B cell (primary cell): ENCODE measurements at regions not wholly inside any gene's neighbourhood (a gene's known extent, or its start where the extent isn't known, plus 50 kb on each side); places are given as distances from the start of the nearest gene placed in this dataset.

ENCODE experiments used
- ATAC-seq: fragments of 200-7000 bp; cut with Tn5 transposase; one replicate; pipeline ENCODE4 v1.10.0; 2021; ENCODE audit warnings: low read depth, mild to moderate bottlenecking, moderate number of reproducible peaks, moderate library complexity
- CTCF ChIA-PET: fragments of 350-600 bp; sonication (Branson Sonifier 250); formaldehyde crosslinking; loops from one replicate; lab custom pipeline; 2021; ENCODE audit warnings: antibody characterized with exemption, inconsistent platforms; lab: Charles Lee
- POLR2A ChIA-PET: fragments of 350-600 bp; sonication (Branson Sonifier 250); formaldehyde crosslinking; loops from one replicate; lab custom pipeline; 2021; ENCODE audit warnings: antibody characterized with exemption; lab: Charles Lee
- DNase-seq: peaks from one replicate; pipeline ENCODE4 v3.0.0; 2013
- H2AFZ ChIP-seq: 2 replicates; pipeline ENCODE4 v1.6.1; 2012; ENCODE audit warnings: mild to moderate bottlenecking, low read depth, low read length; ENCODE audit not compliant: insufficient read depth, poor library complexity, severe bottlenecking
- H3K27ac ChIP-seq, 2 donors: 1 replicate in 1 of 2; 2 replicates in 1 of 2; pipeline ENCODE4 v1.5.1; 2012 to 2013; ENCODE audit warnings: low read length in 2 of 2, mild to moderate bottlenecking in 2 of 2, moderate library complexity in 1 of 2
- H3K27me3 ChIP-seq, 4 experiments: fragments of 200-600 bp in 1 of 4; sonication (generic) in 1 of 4; replicated peaks in 1 of 4; 1 replicate in 2 of 4; 2 replicates in 2 of 4; pipeline versions ENCODE4 v1.6.1 to v1.7.0; 2013 to 2016; ENCODE audit warnings: low read length in 3 of 4, mild to moderate bottlenecking in 2 of 4, mixed read lengths in 1 of 4, moderate library complexity in 1 of 4; ENCODE audit not compliant: insufficient read depth in 4 of 4, control insufficient read depth in 3 of 4; ENCODE audit errors: control extremely low read depth in 1 of 4
- H3K36me3 ChIP-seq, 2 experiments: replicated peaks in 1 of 2; 1 replicate in 1 of 2; 2 replicates in 1 of 2; pipeline versions ENCODE4 v1.6.1 to v1.7.1; 2013; ENCODE audit warnings: low read length in 1 of 2; ENCODE audit not compliant: insufficient read depth in 2 of 2, control insufficient read depth in 1 of 2; ENCODE audit errors: control extremely low read depth in 1 of 2, extremely low read depth in 1 of 2
- H3K4me1 ChIP-seq, 2 donors: fragments of 200-600 bp in 1 of 2; sonication (generic) in 1 of 2; 1 replicate in 1 of 2; 2 replicates in 1 of 2; pipeline versions ENCODE4 v1.5.1 to v1.6.1; 2013 to 2017; ENCODE audit warnings: low read length in 2 of 2; ENCODE audit not compliant: control insufficient read depth in 2 of 2, insufficient read depth in 2 of 2
- H3K4me2 ChIP-seq: replicated peaks from 2 replicates; pipeline ENCODE3; 2012; ENCODE audit warnings: mild to moderate bottlenecking, low read depth, low read length; ENCODE audit not compliant: poor library complexity, severe bottlenecking
- H3K4me3 ChIP-seq, 5 experiments: fragments of 200-600 bp in 1 of 5; sonication (generic) in 1 of 5; 1 replicate in 3 of 5; 2 replicates in 2 of 5; pipeline versions ENCODE4 v1.5.1 to v1.7.0; 2011 to 2016; ENCODE audit warnings: low read length in 4 of 5, mild to moderate bottlenecking in 4 of 5, low read depth in 2 of 5, control low read depth in 1 of 5, moderate library complexity in 1 of 5; ENCODE audit not compliant: insufficient read depth in 1 of 5; ENCODE audit errors: control extremely low read depth in 1 of 5, extremely low read depth in 1 of 5
- H3K79me2 ChIP-seq: fragments of 200-600 bp; sonication (generic); one replicate; pipeline ENCODE4 v1.6.0; 2016; ENCODE audit warnings: low read length; ENCODE audit not compliant: control insufficient read depth, insufficient read depth
- H3K9ac ChIP-seq: fragments of 200-600 bp; sonication (generic); 2 replicates; pipeline ENCODE4 v1.6.1; 2017; ENCODE audit warnings: mild to moderate bottlenecking, low read length, moderate library complexity
- H3K9me3 ChIP-seq, 3 donors: one replicate each; pipeline versions ENCODE4 v1.6.1 to v1.7.1; 2013; ENCODE audit warnings: low read length in 2 of 3; ENCODE audit not compliant: control insufficient read depth in 2 of 3, insufficient read depth in 1 of 3; ENCODE audit errors: control extremely low read depth in 1 of 3
- H4K20me1 ChIP-seq: 2 replicates; pipeline ENCODE4 v1.6.0; 2012; ENCODE audit warnings: mild to moderate bottlenecking, low read length; ENCODE audit not compliant: insufficient read depth, control insufficient read depth, poor library complexity, severe bottlenecking
- H3K27ac Mint-ChIP-seq: one replicate; pipeline ENCODE4 v1.8.0; 2021; ENCODE audit warnings: mixed read lengths
- H3K27me3 Mint-ChIP-seq: one replicate; pipeline ENCODE4 v1.8.0; 2021; ENCODE audit warnings: mixed read lengths
- H3K4me1 Mint-ChIP-seq: one replicate; pipeline ENCODE4 v1.8.0; 2021; ENCODE audit warnings: mixed read lengths
- H3K4me3 Mint-ChIP-seq: one replicate; pipeline ENCODE4 v1.8.0; 2021; ENCODE audit warnings: mixed read lengths
- H3K9me3 Mint-ChIP-seq: one replicate; pipeline ENCODE4 v1.8.0; 2022; ENCODE audit warnings: mixed read lengths; ENCODE audit not compliant: insufficient read depth
- EZH2 ChIP-seq: IDR thresholded peaks from 2 replicates; pipeline ENCODE4 v1.6.1; 2012; ENCODE audit warnings: borderline replicate concordance, low read depth, mild to moderate bottlenecking, moderate library complexity, low read length; ENCODE audit not compliant: insufficient read depth, poor library complexity, severe bottlenecking
- WGBS: methylation state at CpG from one replicate; pipeline ENCODE4 v1.1.5; 2013; ENCODE audit warnings: missing lambda C conversion rate; ENCODE audit not compliant: insufficient coverage; 5-methylcytosine and 5-hydroxymethylcytosine counted together
- intact Hi-C: fragments of 100-400 bp; cut with micrococcal nuclease; formaldehyde crosslinking; loops from one replicate; pipeline ENCODE4 v1.10.0; 2022
- TF ChIP-seq, protein P1 (sequence below): fragments of 200-600 bp; IDR thresholded peaks from one replicate; pipeline ENCODE4 v1.8.0; 2022; ENCODE audit warnings: antibody characterized with exemption, mild to moderate bottlenecking

DNA sequence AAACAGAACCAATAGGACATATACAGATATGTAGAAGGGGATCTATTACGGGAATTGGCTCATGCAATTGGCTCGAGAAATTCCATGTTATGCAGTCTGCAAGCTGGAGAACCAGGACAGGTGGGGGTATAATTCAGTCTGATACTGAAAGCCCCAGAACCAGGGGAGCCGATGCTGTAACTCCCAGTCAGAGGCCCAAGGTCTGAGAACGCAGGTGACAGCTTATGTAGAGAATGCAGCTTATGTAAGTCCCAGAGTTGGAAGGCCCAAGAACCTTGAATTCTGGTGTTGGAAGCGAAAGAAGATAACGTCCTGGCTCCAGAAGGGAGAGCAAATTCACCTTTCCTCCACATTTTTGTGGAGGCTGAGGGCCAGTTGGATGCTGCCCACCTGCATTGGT is 62.7 kb downstream of the CCNL1 start:
- Histone ChIP-seq H3K4me2 (no peak overlapping the region), H3K27ac (no peak overlapping the region), H2AFZ (no peak overlapping the region), H4K20me1 (no peaks in the 10 kb centered on the region), H3K4me1 (no peaks in the 10 kb centered on the region), H3K79me2 (no peaks in the 10 kb centered on the region), H3K9ac (no peak overlapping the region), H3K27me3 (peaks cover 0 to 4% (median 0%) of the 10 kb centered on the region in 4 experiments), H3K9me3 (no peaks in the 10 kb centered on the region), H3K36me3 (no peaks in the 10 kb centered on the region), H3K4me3 (no peak overlapping the region)
- H3K4me1 Mint-ChIP-seq = no peaks in the 10 kb centered on the region
- no peak overlapping the region for H3K27ac Mint-ChIP-seq
- H3K4me3 Mint-ChIP-seq = no peak overlapping the region
- POLR2A ChIA-PET = no interaction called here
- no peaks in the 10 kb centered on the region for H3K9me3 Mint-ChIP-seq
- TF ChIP-seq, protein P1, sequence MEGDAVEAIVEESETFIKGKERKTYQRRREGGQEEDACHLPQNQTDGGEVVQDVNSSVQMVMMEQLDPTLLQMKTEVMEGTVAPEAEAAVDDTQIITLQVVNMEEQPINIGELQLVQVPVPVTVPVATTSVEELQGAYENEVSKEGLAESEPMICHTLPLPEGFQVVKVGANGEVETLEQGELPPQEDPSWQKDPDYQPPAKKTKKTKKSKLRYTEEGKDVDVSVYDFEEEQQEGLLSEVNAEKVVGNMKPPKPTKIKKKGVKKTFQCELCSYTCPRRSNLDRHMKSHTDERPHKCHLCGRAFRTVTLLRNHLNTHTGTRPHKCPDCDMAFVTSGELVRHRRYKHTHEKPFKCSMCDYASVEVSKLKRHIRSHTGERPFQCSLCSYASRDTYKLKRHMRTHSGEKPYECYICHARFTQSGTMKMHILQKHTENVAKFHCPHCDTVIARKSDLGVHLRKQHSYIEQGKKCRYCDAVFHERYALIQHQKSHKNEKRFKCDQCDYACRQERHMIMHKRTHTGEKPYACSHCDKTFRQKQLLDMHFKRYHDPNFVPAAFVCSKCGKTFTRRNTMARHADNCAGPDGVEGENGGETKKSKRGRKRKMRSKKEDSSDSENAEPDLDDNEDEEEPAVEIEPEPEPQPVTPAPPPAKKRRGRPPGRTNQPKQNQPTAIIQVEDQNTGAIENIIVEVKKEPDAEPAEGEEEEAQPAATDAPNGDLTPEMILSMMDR = no peak
- no peak for TF ChIP-seq EZH2
- peaks cover 7% of the 10 kb centered on the region for H3K27me3 Mint-ChIP-seq
- no peak for ATAC-seq
- intact Hi-C loops = no loop called here
- 100% methylated on average over 4 of the region's 6 CpGs for WGBS
- CTCF ChIA-PET = interaction anchor here (0.9 kb wide), 1 partner anchor 34 kb away, joined by 3 read pairs; no protein-coding TSS in a partner anchor
- DNase-seq = no peak

- H3K27ac Mint-ChIP-seq = no peak overlapping the region
- H3K27me3 ChIP-seq = peaks cover 0 to 4% (median 0%) of the 10 kb centered on the region in 4 experiments
- H3K9me3 ChIP-seq = no peaks in the 10 kb centered on the region
- H3K27ac ChIP-seq = no peak overlapping the region
- POLR2A ChIA-PET = no interaction called here
- no peak overlapping the region for H3K9ac ChIP-seq
- CTCF ChIA-PET = interaction anchor here (0.9 kb wide), 1 partner anchor 35 kb away, joined by 3 read pairs; no protein-coding TSS in a partner anchor
- no peak for DNase-seq
- no peak overlapping the region for H2AFZ ChIP-seq
- no peaks in the 10 kb centered on the region for H3K4me1 ChIP-seq
- WGBS = 85% methylated on average over 4 of the region's 5 CpGs
- TF ChIP-seq EZH2 = no peak
- TF ChIP-seq, protein P1 = no peak
- ATAC-seq = no peak
- no peak overlapping the region for H3K4me2 ChIP-seq
- H3K9me3 Mint-ChIP-seq = no peaks in the 10 kb centered on the region
- peaks cover 7% of the 10 kb centered on the region for H3K27me3 Mint-ChIP-seq
- H3K4me3 ChIP-seq = no peak overlapping the region
- intact Hi-C loops = no loop called here
- H3K79me2 ChIP-seq = no peaks in the 10 kb centered on the region
- no peaks in the 10 kb centered on the region for H3K36me3 ChIP-seq
- no peaks in the 10 kb centered on the region for H4K20me1 ChIP-seq
- no peaks in the 10 kb centered on the region for H3K4me1 Mint-ChIP-seq
- H3K4me3 Mint-ChIP-seq = no peak overlapping the region
Measured at GRCh38 chr3:157096328-157096727, 63.6 kb downstream of the CCNL1 start.
